H9 (cell line): ENCODE measurements at regions not wholly inside any gene's neighbourhood (a gene's known extent, or its start where the extent isn't known, plus 50 kb on each side); places are given as distances from the start of the nearest gene placed in this dataset.

Experiments
- DNase-seq: peaks from one replicate; pipeline ENCODE4 v3.0.0-alpha.2; 2017
- H2AFZ ChIP-seq: one replicate; pipeline ENCODE4 v1.6.1; 2013; ENCODE audit warnings: mild to moderate bottlenecking, low read length, control low read depth, moderate library complexity
- H2AK5ac ChIP-seq: 2 replicates; pipeline ENCODE4 v1.6.1; 2013; ENCODE audit warnings: low read length, control low read depth, mixed read lengths; ENCODE audit not compliant: insufficient read length
- H2BK120ac ChIP-seq: one replicate; pipeline ENCODE4 v1.6.1; 2013; ENCODE audit warnings: low read depth, mild to moderate bottlenecking, low read length, control low read depth, inconsistent platforms; ENCODE audit not compliant: poor library complexity, severe bottlenecking
- H2BK12ac ChIP-seq: 2 replicates; pipeline ENCODE4 v1.6.1; 2013; ENCODE audit warnings: low read length, control low read depth, mixed read lengths, low read depth; ENCODE audit not compliant: insufficient read length
- H2BK15ac ChIP-seq: 2 replicates; pipeline ENCODE4 v1.6.1; 2013; ENCODE audit warnings: low read depth, low read length, control low read depth
- H2BK20ac ChIP-seq: one replicate; pipeline ENCODE4 v1.6.1; 2013; ENCODE audit warnings: low read depth, mild to moderate bottlenecking, low read length, control low read depth, inconsistent platforms; ENCODE audit not compliant: poor library complexity, severe bottlenecking
- H2BK5ac ChIP-seq: 2 replicates; pipeline ENCODE4 v1.6.1; 2013; ENCODE audit warnings: low read length, control low read depth, mixed read lengths; ENCODE audit not compliant: insufficient read length
- H3K14ac ChIP-seq: 2 replicates; pipeline ENCODE4 v1.6.1; 2013; ENCODE audit warnings: low read length, control low read depth; ENCODE audit not compliant: insufficient read depth
- H3K18ac ChIP-seq: 2 replicates; pipeline ENCODE4 v1.6.1; 2013; ENCODE audit warnings: low read depth, mild to moderate bottlenecking, mixed read lengths, low read length, control low read depth; ENCODE audit not compliant: insufficient read length
- H3K23ac ChIP-seq: 2 replicates; pipeline ENCODE4 v1.6.1; 2013; ENCODE audit warnings: low read length, control low read depth, mixed read lengths, low read depth; ENCODE audit not compliant: insufficient read length
- H3K23me2 ChIP-seq: 2 replicates; pipeline ENCODE4 v1.6.1; 2013; ENCODE audit warnings: low read depth, mild to moderate bottlenecking, mixed read lengths, low read length, control low read depth; ENCODE audit not compliant: insufficient read length, poor library complexity, severe bottlenecking
- H3K27ac ChIP-seq: 2 replicates; pipeline ENCODE4 v1.5.1; 2013; ENCODE audit warnings: low read length, control low read depth, mixed read lengths, low read depth; ENCODE audit not compliant: insufficient read length
- H3K27me3 ChIP-seq: 2 replicates; pipeline ENCODE4 v1.6.1; 2013; ENCODE audit warnings: low read length, control low read depth, inconsistent platforms; ENCODE audit not compliant: insufficient read depth
- H3K4ac ChIP-seq: 2 replicates; pipeline ENCODE4 v1.6.1; 2013; ENCODE audit warnings: low read depth, mild to moderate bottlenecking, control low read depth, inconsistent platforms, low read length, moderate library complexity
- H3K4me1 ChIP-seq: 2 replicates; pipeline ENCODE4 v1.6.1; 2013; ENCODE audit warnings: low read length, control low read depth, inconsistent platforms; ENCODE audit not compliant: insufficient read depth
- H3K4me2 ChIP-seq: 2 replicates; pipeline ENCODE4 v1.6.1; 2013; ENCODE audit warnings: low read length, control low read depth, mixed read lengths; ENCODE audit not compliant: insufficient read length, insufficient read depth
- H3K56ac ChIP-seq: 2 replicates; pipeline ENCODE4 v1.6.1; 2013; ENCODE audit warnings: low read depth, mild to moderate bottlenecking, mixed read lengths, low read length, control low read depth; ENCODE audit not compliant: insufficient read length
- H3K79me1 ChIP-seq: 2 replicates; pipeline ENCODE4 v1.6.1; 2013; ENCODE audit warnings: low read depth, mild to moderate bottlenecking, moderate library complexity, low read length, control low read depth, inconsistent platforms; ENCODE audit not compliant: insufficient read depth, poor library complexity, severe bottlenecking
- H3K79me2 ChIP-seq: 2 replicates; pipeline ENCODE4 v1.6.1; 2013; ENCODE audit warnings: low read length, control low read depth, inconsistent platforms; ENCODE audit not compliant: insufficient read depth
- H3K9ac ChIP-seq: 2 replicates; pipeline ENCODE4 v1.6.1; 2013; ENCODE audit warnings: low read length, control low read depth, mixed read lengths; ENCODE audit not compliant: insufficient read length; ENCODE audit errors: extremely low read depth
- H3K9me3 ChIP-seq: one replicate; pipeline ENCODE4 v1.6.1; 2013; ENCODE audit warnings: low read depth, low read length, inconsistent platforms; ENCODE audit not compliant: control insufficient read depth
- H3T11ph ChIP-seq: one replicate; pipeline ENCODE4 v1.6.1; 2013; ENCODE audit warnings: mild to moderate bottlenecking, low read length, control low read depth, inconsistent platforms
- H4K20me1 ChIP-seq: one replicate; pipeline ENCODE4 v1.6.1; 2013; ENCODE audit not compliant: control insufficient read depth, insufficient read length, insufficient read depth
- H4K5ac ChIP-seq: 2 replicates; pipeline ENCODE4 v1.6.1; 2013; ENCODE audit warnings: low read depth, mild to moderate bottlenecking, mixed read lengths, low read length, control low read depth; ENCODE audit not compliant: insufficient read length
- H4K8ac ChIP-seq: replicated peaks from 2 replicates; pipeline ENCODE4 v1.6.1; 2013; ENCODE audit warnings: low read length, control low read depth, mixed read lengths, low read depth; ENCODE audit not compliant: insufficient read length
- H4K91ac ChIP-seq: 2 replicates; pipeline ENCODE4 v1.6.1; 2013; ENCODE audit warnings: low read depth, mild to moderate bottlenecking, moderate library complexity, mixed read lengths, low read length, control low read depth; ENCODE audit not compliant: insufficient read length
- H3K27ac Mint-ChIP-seq, 3 experiments: 2 replicates in 2 of 3; 3 replicates in 1 of 3; pipeline ENCODE4 v1.8.0; 2020 to 2021; ENCODE audit warnings: mixed read lengths in 3 of 3, mild to moderate bottlenecking in 1 of 3, moderate library complexity in 1 of 3
- H3K27me3 Mint-ChIP-seq: 2 replicates; pipeline ENCODE4 v1.8.0; 2021; ENCODE audit warnings: low read depth, mild to moderate bottlenecking, moderate library complexity, mixed read lengths
- H3K36me3 Mint-ChIP-seq, 3 experiments: 2 replicates in 2 of 3; 3 replicates in 1 of 3; pipeline ENCODE4 v1.8.0; 2020 to 2021; ENCODE audit warnings: low read depth in 3 of 3, mixed read lengths in 3 of 3; ENCODE audit not compliant: insufficient read depth in 1 of 3
- H3K4me1 Mint-ChIP-seq, 2 experiments: 2 replicates each; pipeline ENCODE4 v1.8.0; 2020; ENCODE audit warnings: mixed read lengths in 2 of 2
- H3K4me3 Mint-ChIP-seq, 2 experiments: 2 replicates in 1 of 2; 3 replicates in 1 of 2; pipeline ENCODE4 v1.8.0; 2020 to 2021; ENCODE audit warnings: mild to moderate bottlenecking in 2 of 2, mixed read lengths in 2 of 2, moderate library complexity in 1 of 2
- H3K9me3 Mint-ChIP-seq, 2 experiments: 2 replicates in 1 of 2; 3 replicates in 1 of 2; pipeline ENCODE4 v1.8.0; 2020; ENCODE audit warnings: mild to moderate bottlenecking in 2 of 2, mixed read lengths in 2 of 2, moderate library complexity in 1 of 2
- CTCF ChIP-seq: fragments of 200-600 bp; sonication (generic); conservative IDR thresholded peaks from 3 replicates; pipeline ENCODE4 v1.8.0; 2021; ENCODE audit warnings: antibody characterized with exemption, mild to moderate bottlenecking
- WGBS: extraction: QIAGEN DNeasy Blood & Tissue Kit; methylation state at CpG from one replicate; pipeline ENCODE4 v1.1.7; 2013; ENCODE audit warnings: missing lambda C conversion rate, low lambda C conversion rate, mixed read lengths; ENCODE audit not compliant: insufficient read length; ENCODE audit errors: extremely low coverage; 5-methylcytosine and 5-hydroxymethylcytosine counted together

GRCh38 chr2:43123486-43123885, 102.9 kb downstream of the ZFP36L2 start:
- Histone ChIP-seq H3K4me2 (no peak overlapping the region), H3T11ph (no peak overlapping the region), H4K20me1 (no peaks in the 10 kb centered on the region), H3K56ac (no peak overlapping the region), H2BK20ac (no peak overlapping the region), H3K27me3 (no peaks in the 10 kb centered on the region), H3K23me2 (no peaks in the 10 kb centered on the region), H3K4me1 (no peaks in the 10 kb centered on the region), H3K27ac (no peak overlapping the region), H2BK12ac (no peak overlapping the region), H3K79me1 (no peaks in the 10 kb centered on the region), H2BK5ac (no peak overlapping the region), H3K79me2 (no peaks in the 10 kb centered on the region), H3K14ac (no peak overlapping the region), H3K18ac (no peak overlapping the region), H2AK5ac (no peak overlapping the region), H3K9me3 (peaks cover 10% of the 10 kb centered on the region), H2BK15ac (no peak overlapping the region), H3K4ac (no peak overlapping the region), H4K91ac (no peak overlapping the region), H3K23ac (no peak overlapping the region), H2AFZ (no peak overlapping the region), H4K8ac (no peak overlapping the region), H2BK120ac (no peak overlapping the region), H3K9ac (no peak overlapping the region), H4K5ac (no peak overlapping the region)
- H3K4me3 Mint-ChIP-seq, result no peak overlapping the region
- no peak overlapping the region; a peak in 1 of 7 replicates for H3K27ac Mint-ChIP-seq
- peaks cover 12 to 23% of the 10 kb centered on the region in 2 experiments; a peak in 3 of 4 replicates for H3K4me1 Mint-ChIP-seq
- DNase-seq, result no peak
- no CpG with 5 or more reads among the region's 8 CpGs for WGBS
- H3K9me3 Mint-ChIP-seq, result peaks cover 14 to 16% of the 10 kb centered on the region in 2 experiments
- peaks cover 8 to 14% (median 12%) of the 10 kb centered on the region in 3 experiments; a peak in 6 of 7 replicates for H3K36me3 Mint-ChIP-seq
- no peak for TF ChIP-seq CTCF
- no peaks in the 10 kb centered on the region; the same call in 1 of the 2 replicates for H3K27me3 Mint-ChIP-seq
